ENCODE measurements at regions not wholly inside any gene's neighbourhood (a gene's known extent, or its start where the extent isn't known, plus 50 kb on each side); places are given as distances from the start of the nearest gene placed in this dataset.
"Not testable (repeated sequence)": the region's sequence is repeated elsewhere in the genome, so short reads cannot be mapped to it uniquely, and the experiment has no call there.

DNA sequence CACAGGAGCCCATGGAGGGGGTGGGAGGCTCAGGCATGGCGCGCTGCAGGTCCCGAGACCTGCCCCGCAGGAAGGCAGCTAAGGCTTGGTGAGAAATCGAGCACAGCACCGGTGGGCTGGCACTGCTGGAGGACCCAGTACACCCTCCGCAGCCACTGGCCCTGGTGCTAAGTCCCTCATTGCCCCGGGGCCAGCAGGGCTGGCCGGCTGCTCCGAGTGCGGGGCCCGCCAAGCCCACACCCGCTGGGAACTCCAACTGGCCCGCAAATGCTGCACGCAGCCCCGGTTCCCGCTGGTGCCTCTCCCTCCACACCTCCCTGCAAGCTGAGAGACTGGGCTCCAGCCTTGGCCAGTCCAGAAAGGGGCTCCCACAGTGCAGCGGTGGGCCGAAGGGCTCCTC is 349.8 kb downstream of the POM121L12 start:
- not testable (repeated sequence) for TF ChIP-seq POLR2A (IDR thresholded peaks at IDR 0.05; ENCODE audit: control extremely low read depth in 1 of 2, low read depth in 2 of 2, low read length in 2 of 2); SIRT6 (IDR thresholded peaks at IDR 0.05; ENCODE audit: low read length); NRF1 (IDR thresholded peaks at IDR 0.05; ENCODE audit: low read depth, low read length); POLR2AphosphoS5 (IDR thresholded peaks at IDR 0.05; ENCODE audit: low read depth, low read length); TAF1 (IDR thresholded peaks at IDR 0.05; ENCODE audit: low read depth, low read length); CHD2 (IDR thresholded peaks at IDR 0.05; ENCODE audit: low read length)
- TF ChIP-seq, protein P1, sequence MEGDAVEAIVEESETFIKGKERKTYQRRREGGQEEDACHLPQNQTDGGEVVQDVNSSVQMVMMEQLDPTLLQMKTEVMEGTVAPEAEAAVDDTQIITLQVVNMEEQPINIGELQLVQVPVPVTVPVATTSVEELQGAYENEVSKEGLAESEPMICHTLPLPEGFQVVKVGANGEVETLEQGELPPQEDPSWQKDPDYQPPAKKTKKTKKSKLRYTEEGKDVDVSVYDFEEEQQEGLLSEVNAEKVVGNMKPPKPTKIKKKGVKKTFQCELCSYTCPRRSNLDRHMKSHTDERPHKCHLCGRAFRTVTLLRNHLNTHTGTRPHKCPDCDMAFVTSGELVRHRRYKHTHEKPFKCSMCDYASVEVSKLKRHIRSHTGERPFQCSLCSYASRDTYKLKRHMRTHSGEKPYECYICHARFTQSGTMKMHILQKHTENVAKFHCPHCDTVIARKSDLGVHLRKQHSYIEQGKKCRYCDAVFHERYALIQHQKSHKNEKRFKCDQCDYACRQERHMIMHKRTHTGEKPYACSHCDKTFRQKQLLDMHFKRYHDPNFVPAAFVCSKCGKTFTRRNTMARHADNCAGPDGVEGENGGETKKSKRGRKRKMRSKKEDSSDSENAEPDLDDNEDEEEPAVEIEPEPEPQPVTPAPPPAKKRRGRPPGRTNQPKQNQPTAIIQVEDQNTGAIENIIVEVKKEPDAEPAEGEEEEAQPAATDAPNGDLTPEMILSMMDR (IDR thresholded peaks at IDR 0.05; ENCODE audit: control extremely low read depth in 1 of 3, insufficient read depth in 1 of 3, low read depth in 1 of 3, low read length in 3 of 3) = not testable (repeated sequence)
- TF ChIP-seq, protein P2, sequence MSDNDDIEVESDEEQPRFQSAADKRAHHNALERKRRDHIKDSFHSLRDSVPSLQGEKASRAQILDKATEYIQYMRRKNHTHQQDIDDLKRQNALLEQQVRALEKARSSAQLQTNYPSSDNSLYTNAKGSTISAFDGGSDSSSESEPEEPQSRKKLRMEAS (IDR thresholded peaks at IDR 0.05) = not testable (repeated sequence)

Measured in H1 (cell line).